Kidney (tissue), 13 donors: ENCODE measurements at regions not wholly inside any gene's neighbourhood (a gene's known extent, or its start where the extent isn't known, plus 50 kb on each side); places are given as distances from the start of the nearest gene placed in this dataset.
"Not testable (repeated sequence)": the region's sequence is repeated elsewhere in the genome, so short reads cannot be mapped to it uniquely, and the experiment has no call there.

Source experiments
- DNase-seq, 5 donors: peaks; one replicate each; pipeline ENCODE4 v3.0.0-alpha.2; 2013 to 2020
- FAIRE-seq: peaks from 2 replicates; lab custom pipeline; 2012; peaks lifted over from hg19 to GRCh38; lab: Jason Lieb, UNC
- H3K27ac ChIP-seq, 2 donors: one replicate each; pipeline ENCODE4 v1.7.0; 2013; ENCODE audit warnings: low read depth in 2 of 2, low read length in 2 of 2, inconsistent platforms in 1 of 2
- H3K27me3 ChIP-seq: one replicate; pipeline ENCODE4 v1.7.1; 2013; ENCODE audit warnings: low read length, inconsistent platforms; ENCODE audit not compliant: control insufficient read depth, insufficient read depth
- H3K36me3 ChIP-seq, 3 donors: one replicate each; pipeline versions ENCODE4 v1.7.0 to v1.7.1; 2013; ENCODE audit warnings: low read length in 3 of 3, control low read depth in 1 of 3, inconsistent platforms in 1 of 3; ENCODE audit not compliant: insufficient read depth in 3 of 3, control insufficient read depth in 2 of 3
- H3K4me1 ChIP-seq, 3 donors: one replicate each; pipeline versions ENCODE4 v1.7.0 to v1.7.1; 2013; ENCODE audit warnings: low read length in 3 of 3, inconsistent platforms in 1 of 3, low read depth in 1 of 3; ENCODE audit not compliant: control insufficient read depth in 2 of 3, insufficient read depth in 2 of 3
- H3K4me3 ChIP-seq, 3 donors: one replicate each; pipeline versions ENCODE4 v1.7.0 to v1.8.1; 2013; ENCODE audit warnings: low read length in 3 of 3, control low read depth in 1 of 3, inconsistent platforms in 1 of 3
- H3K9ac ChIP-seq, 3 donors: one replicate each; pipeline versions ENCODE4 v1.7.0 to v1.7.1; 2013; ENCODE audit warnings: low read length in 3 of 3, control low read depth in 1 of 3, inconsistent platforms in 1 of 3
- H3K9me3 ChIP-seq, 3 donors: one replicate each; pipeline versions ENCODE4 v1.7.0 to v1.7.1; 2013; ENCODE audit warnings: low read length in 3 of 3, control low read depth in 1 of 3, inconsistent platforms in 1 of 3; ENCODE audit not compliant: control insufficient read depth in 2 of 3, insufficient read depth in 1 of 3
- CTCF ChIP-seq: IDR thresholded peaks from 3 replicates; pipeline ENCODE4 v1.5.1; 2012; ENCODE audit warnings: mild to moderate bottlenecking, moderate library complexity, borderline replicate concordance; ENCODE audit not compliant: insufficient read depth; ENCODE audit errors: extremely low read depth
- intact Hi-C: fragments of 100-400 bp; cut with DNase I; formaldehyde crosslinking; loops from one replicate; pipeline ENCODE4 v1.11.1; 2022
- donor health status: control.
- donor health status: control.
- donor health status: control.
- donor health status: control.
- donor health status: control.
- donor health status: DM: yes; HTN: yes; CAD: no.
- donor health status: Normal renal cell carcinoma (clear cell type).

- FAIRE-seq (no peak), DNase-seq (no peak)
- H3K9me3 ChIP-seq = no peaks in the 10 kb centered on the region
These were observed 128.9 kb downstream of the TMEM200A start for GRCh38 chr6:130494729-130495128.

GRCh38 chr6:130500693-130501092 is 134.9 kb downstream of the TMEM200A start:
- H3K4me3 ChIP-seq = no peak overlapping the region
- intact Hi-C loops = no loop called here
- DNase-seq (no peak), FAIRE-seq (no peak)
- no peaks in the 10 kb centered on the region for H3K4me1 ChIP-seq
- no peak for TF ChIP-seq CTCF
- no peak overlapping the region for H3K27ac ChIP-seq
- H3K27me3 ChIP-seq = no peaks in the 10 kb centered on the region
- H3K9me3 ChIP-seq = no peaks in the 10 kb centered on the region
- no peak overlapping the region for H3K9ac ChIP-seq
- H3K36me3 ChIP-seq = no peaks in the 10 kb centered on the region

More at GRCh38 chr6:130494729-130495128, 128.9 kb downstream of the TMEM200A start:
- Histone ChIP-seq H3K27me3 (no peaks in the 10 kb centered on the region), H3K4me3 (no peak overlapping the region), H3K9ac (no peak overlapping the region), H3K36me3 (no peaks in the 10 kb centered on the region), H3K4me1 (no peaks in the 10 kb centered on the region), H3K27ac (no peak overlapping the region)
- TF ChIP-seq CTCF = no peak
- intact Hi-C loops = no loop called here

- Histone ChIP-seq H3K36me3 (no peaks in the 10 kb centered on the region), H3K9me3 (no peaks in the 10 kb centered on the region), H3K4me1 (no peaks in the 10 kb centered on the region), H3K9ac (no peak overlapping the region), H3K27ac (no peak overlapping the region), H3K4me3 (no peak overlapping the region), H3K27me3 (no peaks in the 10 kb centered on the region)
- no peak for TF ChIP-seq CTCF
- intact Hi-C loops = no loop called here
- DNase-seq (no peak), FAIRE-seq (no peak)
These were observed 137.3 kb downstream of the TMEM200A start for GRCh38 chr6:130503146-130503545.

GRCh38 chr6:130505808-130506598 is 140.2 kb downstream of the TMEM200A start:
- Histone ChIP-seq H3K9me3 (no peaks in the 10 kb centered on the region), H3K4me1 (no peaks in the 10 kb centered on the region), H3K36me3 (no peaks in the 10 kb centered on the region), H3K27ac (no peak overlapping the region), H3K27me3 (no peaks in the 10 kb centered on the region), H3K4me3 (no peak overlapping the region), H3K9ac (no peak overlapping the region)
- no peak for TF ChIP-seq CTCF
- FAIRE-seq (no peak), DNase-seq (no peak)
- intact Hi-C loops = no loop called here

- intact Hi-C loops, H3K9me3 ChIP-seq, H3K36me3 ChIP-seq, H3K27me3 ChIP-seq, H3K9ac ChIP-seq, H3K4me3 ChIP-seq, H3K4me1 ChIP-seq, DNase-seq, H3K27ac ChIP-seq, FAIRE-seq: not testable (repeated sequence)
These were observed 141.3 kb downstream of the TMEM200A start for GRCh38 chr6:130507005-130507665.
